H1 (cell line): ENCODE measurements at regions not wholly inside any gene's neighbourhood (a gene's known extent, or its start where the extent isn't known, plus 50 kb on each side); places are given as distances from the start of the nearest gene placed in this dataset.
A peak's percentile ranks its signal among the peaks of the same experiment; 100 is the strongest.

ENCODE experiments used
- CTCF ChIA-PET: fragments of 300-600 bp; sonication (Branson Sonifier 250); formaldehyde crosslinking; loops from one replicate; lab custom pipeline; 2021; ENCODE audit not compliant: partially characterized antibody; lab: Charles Lee
- POLR2A ChIA-PET: fragments of 300-600 bp; sonication (Branson Sonifier 250); formaldehyde crosslinking; loops from one replicate; lab custom pipeline; 2021; ENCODE audit warnings: inconsistent platforms; ENCODE audit not compliant: partially characterized antibody; lab: Charles Lee
- DNase-seq, 2 experiments: peaks; one replicate each; pipeline versions ENCODE4 v3.0.0 to v3.0.0-alpha.2; 2010 to 2022; ENCODE audit warnings: low spot score in 2 of 2, low read depth in 1 of 2, mixed read lengths in 1 of 2
- FAIRE-seq: peaks from 2 replicates; lab custom pipeline; 2011; peaks lifted over from hg19 to GRCh38; lab: Jason Lieb, UNC
- H2AFZ ChIP-seq: 2 replicates; pipeline ENCODE4 v1.8.1; 2012; ENCODE audit warnings: low read length, inconsistent platforms
- H2AK5ac ChIP-seq: 2 replicates; pipeline ENCODE4 v1.6.1; 2013; ENCODE audit warnings: low read depth, low read length
- H2BK120ac ChIP-seq: replicated peaks from 2 replicates; pipeline ENCODE3; 2013; ENCODE audit warnings: low read depth, low read length, inconsistent platforms
- H2BK12ac ChIP-seq: 2 replicates; pipeline ENCODE4 v1.6.1; 2013; ENCODE audit warnings: low read depth, low read length
- H2BK15ac ChIP-seq: 2 replicates; pipeline ENCODE4 v1.6.1; 2013; ENCODE audit warnings: low read length
- H2BK20ac ChIP-seq: 2 replicates; pipeline ENCODE4 v1.6.1; 2013; ENCODE audit warnings: low read length
- H2BK5ac ChIP-seq: 2 replicates; pipeline ENCODE4 v1.6.1; 2013; ENCODE audit warnings: low read depth, low read length
- H3K14ac ChIP-seq: 2 replicates; pipeline ENCODE4 v1.6.1; 2013; ENCODE audit warnings: inconsistent platforms; ENCODE audit not compliant: insufficient read length
- H3K18ac ChIP-seq: 2 replicates; pipeline ENCODE4 v1.6.1; 2013; ENCODE audit warnings: low read length; ENCODE audit errors: extremely low read depth
- H3K23ac ChIP-seq: 2 replicates; pipeline ENCODE4 v1.6.1; 2013; ENCODE audit warnings: inconsistent platforms; ENCODE audit not compliant: insufficient read length
- H3K23me2 ChIP-seq: 2 replicates; pipeline ENCODE4 v1.6.1; 2013; ENCODE audit warnings: low read depth, low read length
- H3K27ac ChIP-seq: 2 replicates; pipeline ENCODE4 v1.6.1; 2011; ENCODE audit warnings: low read depth, low read length, inconsistent platforms
- H3K27me3 ChIP-seq, 4 experiments: replicated peaks in 1 of 4; 1 replicate in 1 of 4; 2 replicates in 3 of 4; pipeline versions ENCODE4 v1.6.1 to v1.8.1; 2011 to 2013; ENCODE audit warnings: low read length in 3 of 4, mild to moderate bottlenecking in 3 of 4, inconsistent platforms in 2 of 4, mixed read lengths in 2 of 4, moderate library complexity in 1 of 4; ENCODE audit not compliant: control insufficient read depth in 3 of 4, insufficient read depth in 3 of 4; ENCODE audit errors: extremely low read depth in 1 of 4
- H3K36me3 ChIP-seq, 4 experiments: 2 replicates each; pipeline versions ENCODE4 v1.6.1 to v1.8.1; 2011 to 2013; ENCODE audit warnings: mild to moderate bottlenecking in 4 of 4, low read length in 3 of 4, moderate library complexity in 2 of 4, control low read depth in 1 of 4, inconsistent platforms in 1 of 4; ENCODE audit not compliant: insufficient read depth in 4 of 4, control insufficient read depth in 2 of 4
- H3K4ac ChIP-seq: replicated peaks from 2 replicates; pipeline ENCODE3; 2013; ENCODE audit warnings: low read length, low read depth, mixed read lengths, inconsistent platforms; ENCODE audit not compliant: insufficient read length
- H3K4me1 ChIP-seq, 4 experiments: replicated peaks in 1 of 4; 1 replicate in 1 of 4; 2 replicates in 3 of 4; pipeline versions ENCODE4 v1.6.1 to v1.8.1; 2011 to 2013; ENCODE audit warnings: low read length in 3 of 4, inconsistent platforms in 2 of 4, mixed read lengths in 1 of 4; ENCODE audit not compliant: insufficient read depth in 4 of 4, control insufficient read depth in 3 of 4
- H3K4me2 ChIP-seq, 2 experiments: 2 replicates each; pipeline versions ENCODE4 v1.6.1 to v1.8.1; 2011 to 2013; ENCODE audit warnings: low read depth in 2 of 2, low read length in 2 of 2, control low read depth in 1 of 2, inconsistent platforms in 1 of 2, mild to moderate bottlenecking in 1 of 2; ENCODE audit not compliant: insufficient read depth in 1 of 2
- H3K4me3 ChIP-seq, 4 experiments: fragments of 200-600, 300-600 bp in 1 of 4; sonication (generic), shearing (Covaris generic), sonication (Bioruptor Twin) in 1 of 4; 2 replicates each; pipeline versions ENCODE4 v1.5.1 to v1.8.1; 2011 to 2016; ENCODE audit warnings: low read length in 4 of 4, low read depth in 3 of 4, control low read depth in 2 of 4, inconsistent platforms in 2 of 4, mild to moderate bottlenecking in 2 of 4, mixed read lengths in 1 of 4, moderate library complexity in 1 of 4; ENCODE audit not compliant: insufficient read depth in 2 of 4; ENCODE audit errors: extremely low read depth in 1 of 4
- H3K56ac ChIP-seq: replicated peaks from 2 replicates; pipeline ENCODE3; 2013; ENCODE audit warnings: low read depth, mild to moderate bottlenecking, mixed read lengths, low read length, inconsistent platforms; ENCODE audit not compliant: insufficient read length
- H3K79me1 ChIP-seq: 2 replicates; pipeline ENCODE4 v1.6.1; 2013; ENCODE audit warnings: low read depth, low read length, control low read depth
- H3K79me2 ChIP-seq, 2 experiments: 2 replicates each; pipeline versions ENCODE4 v1.6.1 to v1.8.1; 2012 to 2013; ENCODE audit warnings: low read length in 2 of 2, mild to moderate bottlenecking in 2 of 2, inconsistent platforms in 1 of 2; ENCODE audit not compliant: insufficient read depth in 2 of 2, control insufficient read depth in 1 of 2
- H3K9ac ChIP-seq, 4 experiments: replicated peaks in 1 of 4; 1 replicate in 1 of 4; 2 replicates in 3 of 4; pipeline versions ENCODE4 v1.6.1 to v1.8.1; 2011 to 2013; ENCODE audit warnings: low read depth in 3 of 4, low read length in 3 of 4, control low read depth in 2 of 4, mild to moderate bottlenecking in 2 of 4, moderate library complexity in 2 of 4, inconsistent platforms in 1 of 4; ENCODE audit errors: extremely low read depth in 1 of 4
- H3K9me3 ChIP-seq, 2 experiments: 2 replicates each; pipeline versions ENCODE4 v1.6.1 to v1.8.1; 2012 to 2013; ENCODE audit warnings: mild to moderate bottlenecking in 2 of 2, moderate library complexity in 2 of 2, control low read depth in 1 of 2, inconsistent platforms in 1 of 2, low read depth in 1 of 2, low read length in 1 of 2, mixed read lengths in 1 of 2; ENCODE audit not compliant: insufficient read depth in 2 of 2
- H4K20me1 ChIP-seq, 2 experiments: replicated peaks in 1 of 2; 2 replicates each; pipeline versions ENCODE3 to v1.8.1; 2011 to 2013; ENCODE audit warnings: inconsistent platforms in 2 of 2, low read length in 2 of 2, mild to moderate bottlenecking in 1 of 2; ENCODE audit not compliant: insufficient read depth in 2 of 2, control insufficient read depth in 1 of 2
- H4K5ac ChIP-seq: 2 replicates; pipeline ENCODE4 v1.6.1; 2013; ENCODE audit warnings: low read length, low read depth, mixed read lengths, inconsistent platforms; ENCODE audit not compliant: insufficient read length
- H4K8ac ChIP-seq: 2 replicates; pipeline ENCODE4 v1.8.0; 2013; ENCODE audit warnings: mild to moderate bottlenecking, moderate library complexity, low read length, inconsistent platforms; ENCODE audit not compliant: insufficient read depth; ENCODE audit errors: extremely low read depth
- H4K91ac ChIP-seq: replicated peaks from 2 replicates; pipeline ENCODE3; 2013; ENCODE audit warnings: low read length, mixed read lengths, inconsistent platforms; ENCODE audit not compliant: insufficient read length
- CEBPB ChIP-seq: IDR thresholded peaks from 2 replicates; pipeline ENCODE4 v1.6.1; 2012; ENCODE audit warnings: low read depth, low read length
- EZH2 ChIP-seq: fragments of 200-600 bp; sonication (generic); IDR thresholded peaks from 2 replicates; pipeline ENCODE4 v1.7.1; 2012; ENCODE audit warnings: low read depth, mild to moderate bottlenecking, moderate library complexity, low read length, inconsistent platforms; ENCODE audit not compliant: severe bottlenecking
- JUN ChIP-seq: IDR thresholded peaks from 2 replicates; pipeline ENCODE4 v1.6.1; 2011; ENCODE audit warnings: low read depth, mild to moderate bottlenecking, improper control_type of control experiment, low read length
- RNF2 ChIP-seq: fragments of 200-900, 300-1000 bp; sonication (generic); IDR thresholded peaks from 2 replicates; pipeline ENCODE4 v1.7.1; 2016; ENCODE audit warnings: borderline replicate concordance, low read depth, mild to moderate bottlenecking, antibody characterized with exemption, low read length; ENCODE audit not compliant: poor library complexity, severe bottlenecking; ENCODE audit errors: missing control alignments
- TBP ChIP-seq: IDR thresholded peaks from 2 replicates; pipeline ENCODE4 v1.6.1; 2011; ENCODE audit warnings: low read depth, low read length, improper control_type of control experiment
- WGBS, 2 experiments: shearing (Covaris generic) in 1 of 2; methylation state at CpG; one replicate each; pipeline versions ENCODE4 v1.1.6 to v1.1.7; 2013 to 2015; ENCODE audit warnings: low lambda C conversion rate in 2 of 2, mixed read lengths in 2 of 2, inconsistent platforms in 1 of 2, low coverage in 1 of 2, missing lambda C conversion rate in 1 of 2; ENCODE audit not compliant: insufficient replicate concordance in 2 of 2, insufficient coverage in 1 of 2, insufficient read length in 1 of 2; ENCODE audit errors: extremely low coverage in 1 of 2, missing lambda C conversion rate in 1 of 2; 5-methylcytosine and 5-hydroxymethylcytosine counted together

DNA sequence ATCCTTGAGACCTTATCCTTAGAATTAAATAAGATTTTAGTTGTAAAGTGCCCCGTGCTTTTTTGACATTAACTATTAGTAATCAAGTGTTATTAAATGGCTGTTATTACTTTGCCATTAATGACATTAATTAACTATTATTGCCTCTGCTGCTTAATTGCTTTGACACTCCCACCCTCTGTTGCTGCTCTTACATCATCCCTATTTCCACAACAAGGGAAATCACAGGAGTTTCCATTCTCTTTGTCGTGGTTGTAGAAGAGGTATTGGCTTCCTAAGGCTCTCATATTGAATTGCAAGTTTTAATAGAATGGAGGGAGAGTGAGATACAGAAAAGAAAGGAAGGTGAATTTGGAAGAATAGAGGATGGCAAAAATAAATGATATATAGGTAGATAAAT lies 545.8 kb downstream of the MMUT start:
- H2BK15ac ChIP-seq, result no peak overlapping the region
- H2AFZ ChIP-seq, result no peak overlapping the region
- no peak overlapping the region for H3K9ac ChIP-seq
- H3K27ac ChIP-seq, result no peak overlapping the region; the same call in 1 of the 2 replicates
- H3K4me2 ChIP-seq, result no peak overlapping the region
- H3K9me3 ChIP-seq, result peaks cover 0 to 3% of the 10 kb centered on the region in 2 experiments; a peak in 1 of 4 replicates
- no peak overlapping the region for H4K8ac ChIP-seq
- TF ChIP-seq JUN (no peak), EZH2 (no peak), RNF2 (no peak), CEBPB (peak; percentile 83), TBP (no peak)
- no peaks in the 10 kb centered on the region for H3K27me3 ChIP-seq
- no peaks in the 10 kb centered on the region for H3K23me2 ChIP-seq
- no peak overlapping the region for H3K23ac ChIP-seq
- no peaks in the 10 kb centered on the region for H3K36me3 ChIP-seq
- H2BK20ac ChIP-seq, result peak overlapping the region; percentile 29; the same call in 1 of the 2 replicates
- FAIRE-seq (no peak), DNase-seq (no peak)
- peaks cover 2 to 9% (median 7%) of the 10 kb centered on the region in 4 experiments; a peak in 4 of 7 replicates for H3K4me1 ChIP-seq
- H3K4me3 ChIP-seq, result peak overlapping the region in 1 of 4 experiments; percentile 9; a peak in 1 of 8 replicates
- no peak overlapping the region for H2BK12ac ChIP-seq
- no peak overlapping the region for H2AK5ac ChIP-seq
- no peaks in the 10 kb centered on the region for H3K79me2 ChIP-seq
- H4K20me1 ChIP-seq, result no peaks in the 10 kb centered on the region
- H4K91ac ChIP-seq, result no peak overlapping the region
- H2BK120ac ChIP-seq, result no peak overlapping the region
- no peak overlapping the region for H2BK5ac ChIP-seq
- CTCF ChIA-PET, result interaction anchor here (1.5 kb wide), 1 partner anchor 135 kb away, joined by 3 read pairs; no protein-coding TSS in a partner anchor
- H3K79me1 ChIP-seq, result no peaks in the 10 kb centered on the region
- POLR2A ChIA-PET, result no interaction called here
- H3K14ac ChIP-seq, result no peak overlapping the region
- no peak overlapping the region for H3K4ac ChIP-seq
- 31% methylated on average over 2 of the region's 2 CpGs; no CpG with 5 or more reads in 1 of the 2 experiments for whole genome bisulfite sequencing, 2 experiments
- H3K56ac ChIP-seq, result no peak overlapping the region
- no peak overlapping the region for H3K18ac ChIP-seq
- H4K5ac ChIP-seq, result peak overlapping the region; percentile 47
